Mesendoderm (in vitro differentiated cells): ENCODE measurements at regions not wholly inside any gene's neighbourhood (a gene's known extent, or its start where the extent isn't known, plus 50 kb on each side); places are given as distances from the start of the nearest gene placed in this dataset.

Experiments used
- DNase-seq: peaks from one replicate; pipeline ENCODE4 v3.0.0; 2013
- H2AK5ac ChIP-seq: 2 replicates; pipeline ENCODE4 v1.6.1; 2013; ENCODE audit warnings: low read length, inconsistent platforms
- H2BK120ac ChIP-seq: 2 replicates; pipeline ENCODE4 v1.6.1; 2013; ENCODE audit warnings: low read depth, mild to moderate bottlenecking, low read length, moderate library complexity, mixed read lengths
- H2BK15ac ChIP-seq: replicated peaks from 2 replicates; pipeline ENCODE4 v1.6.1; 2013; ENCODE audit warnings: low read depth, mild to moderate bottlenecking, moderate library complexity
- H2BK5ac ChIP-seq: 2 replicates; pipeline ENCODE4 v1.6.1; 2013; ENCODE audit warnings: low read length, inconsistent platforms
- H3K18ac ChIP-seq: 2 replicates; pipeline ENCODE4 v1.6.1; 2013; ENCODE audit warnings: mild to moderate bottlenecking, low read length, mixed read lengths
- H3K23ac ChIP-seq: one replicate; pipeline ENCODE4 v1.6.1; 2013; ENCODE audit warnings: low read length
- H3K27ac ChIP-seq: 2 replicates; pipeline ENCODE4 v1.5.1; 2013; ENCODE audit warnings: low read depth, mild to moderate bottlenecking, inconsistent platforms, low read length, moderate library complexity
- H3K27me3 ChIP-seq: 2 replicates; pipeline ENCODE4 v1.6.1; 2013; ENCODE audit warnings: low read length, control low read depth, mild to moderate bottlenecking, inconsistent platforms; ENCODE audit not compliant: insufficient read depth, poor library complexity
- H3K36me3 ChIP-seq: 2 replicates; pipeline ENCODE4 v1.6.1; 2013; ENCODE audit warnings: low read length, inconsistent platforms; ENCODE audit not compliant: control insufficient read depth, insufficient read depth
- H3K4ac ChIP-seq: one replicate; pipeline ENCODE4 v1.6.1; 2013; ENCODE audit warnings: low read depth, mild to moderate bottlenecking, low read length, moderate library complexity
- H3K4me1 ChIP-seq: 2 replicates; pipeline ENCODE4 v1.6.1; 2013; ENCODE audit warnings: low read depth, low read length, inconsistent platforms; ENCODE audit not compliant: control insufficient read depth
- H3K4me2 ChIP-seq: 2 replicates; pipeline ENCODE4 v1.6.1; 2013; ENCODE audit warnings: low read length
- H3K4me3 ChIP-seq: 2 replicates; pipeline ENCODE4 v1.5.1; 2013; ENCODE audit warnings: mild to moderate bottlenecking, low read length
- H3K56ac ChIP-seq: one replicate; pipeline ENCODE4 v1.6.1; 2013; ENCODE audit warnings: low read length
- H3K79me1 ChIP-seq: 2 replicates; pipeline ENCODE4 v1.6.1; 2013; ENCODE audit warnings: low read length, inconsistent platforms
- H3K79me2 ChIP-seq: 2 replicates; pipeline ENCODE4 v1.6.1; 2013; ENCODE audit warnings: mild to moderate bottlenecking, low read length; ENCODE audit not compliant: control insufficient read depth, insufficient read depth
- H3K9ac ChIP-seq: 2 replicates; pipeline ENCODE4 v1.6.1; 2013; ENCODE audit warnings: low read length, inconsistent platforms
- H4K5ac ChIP-seq: one replicate; pipeline ENCODE4 v1.6.1; 2013; ENCODE audit warnings: low read length
- H4K8ac ChIP-seq: one replicate; pipeline ENCODE4 v1.6.1; 2013; ENCODE audit warnings: low read depth, mild to moderate bottlenecking, control low read depth, low read length, moderate library complexity
- whole genome bisulfite sequencing: extraction: QIAGEN DNeasy Blood & Tissue Kit; methylation state at CpG from one replicate; pipeline ENCODE4 v1.1.7; 2013; ENCODE audit warnings: low lambda C conversion rate, missing lambda C conversion rate; ENCODE audit not compliant: insufficient coverage; ENCODE audit errors: extremely low coverage; 5-methylcytosine and 5-hydroxymethylcytosine counted together

DNA sequence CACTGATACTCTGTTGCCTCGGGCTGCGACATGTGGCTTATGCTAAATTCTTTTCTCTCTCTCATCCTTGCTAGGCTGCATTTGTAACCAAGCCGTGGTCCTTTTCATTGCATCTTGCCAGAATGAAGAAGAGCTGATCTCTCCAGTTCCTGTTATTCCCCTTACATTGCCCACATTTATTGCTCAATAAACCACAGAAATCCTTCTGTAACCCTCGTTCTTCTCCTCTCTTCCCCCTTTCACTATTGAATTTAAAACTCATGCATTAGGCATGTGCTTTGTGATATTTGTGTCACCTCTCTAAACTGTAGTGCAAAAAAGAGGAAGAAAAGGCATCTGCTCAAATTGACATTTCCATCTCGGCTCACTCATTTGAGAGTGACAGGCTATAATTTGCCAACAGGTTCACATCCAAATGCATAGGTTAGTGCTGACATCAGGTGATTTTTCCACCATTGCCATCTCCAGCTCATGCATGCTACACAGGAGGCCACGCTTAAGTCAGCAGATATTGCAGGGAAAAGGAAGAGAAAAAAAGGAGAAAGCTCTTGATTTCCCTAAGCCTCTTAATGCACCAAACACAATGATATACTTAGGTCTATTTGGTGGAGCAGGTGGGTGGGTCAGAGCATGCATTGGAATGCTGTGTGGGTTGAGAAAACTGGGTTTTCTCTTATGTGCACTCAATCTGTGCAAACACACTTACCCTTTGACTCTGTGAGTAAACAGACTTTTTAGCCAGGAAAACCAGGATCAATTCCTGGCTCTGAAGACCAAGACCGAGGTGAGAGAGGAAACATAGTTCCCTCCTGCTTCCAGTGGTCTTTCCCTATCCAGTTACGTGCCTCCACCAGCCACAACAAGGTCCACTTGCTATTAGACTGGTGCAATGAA lies 642.7 kb downstream of the HS3ST4 start:
- Histone ChIP-seq H3K56ac (no peak overlapping the region), H4K8ac (no peak overlapping the region), H2AK5ac (no peak overlapping the region), H3K36me3 (no peaks in the 10 kb centered on the region), H3K4me1 (no peaks in the 10 kb centered on the region), H3K4ac (no peak overlapping the region), H3K27ac (no peak overlapping the region), H3K79me1 (no peaks in the 10 kb centered on the region), H3K18ac (no peak overlapping the region), H3K79me2 (no peaks in the 10 kb centered on the region), H3K9ac (no peak overlapping the region), H2BK15ac (no peak overlapping the region), H3K4me3 (no peak overlapping the region), H4K5ac (no peak overlapping the region), H2BK5ac (no peak overlapping the region), H3K23ac (no peak overlapping the region), H3K27me3 (no peaks in the 10 kb centered on the region), H2BK120ac (no peak overlapping the region), H3K4me2 (no peak overlapping the region)
- no CpG with 5 or more reads among the region's 8 CpGs for WGBS
- no peak for DNase-seq

DNA sequence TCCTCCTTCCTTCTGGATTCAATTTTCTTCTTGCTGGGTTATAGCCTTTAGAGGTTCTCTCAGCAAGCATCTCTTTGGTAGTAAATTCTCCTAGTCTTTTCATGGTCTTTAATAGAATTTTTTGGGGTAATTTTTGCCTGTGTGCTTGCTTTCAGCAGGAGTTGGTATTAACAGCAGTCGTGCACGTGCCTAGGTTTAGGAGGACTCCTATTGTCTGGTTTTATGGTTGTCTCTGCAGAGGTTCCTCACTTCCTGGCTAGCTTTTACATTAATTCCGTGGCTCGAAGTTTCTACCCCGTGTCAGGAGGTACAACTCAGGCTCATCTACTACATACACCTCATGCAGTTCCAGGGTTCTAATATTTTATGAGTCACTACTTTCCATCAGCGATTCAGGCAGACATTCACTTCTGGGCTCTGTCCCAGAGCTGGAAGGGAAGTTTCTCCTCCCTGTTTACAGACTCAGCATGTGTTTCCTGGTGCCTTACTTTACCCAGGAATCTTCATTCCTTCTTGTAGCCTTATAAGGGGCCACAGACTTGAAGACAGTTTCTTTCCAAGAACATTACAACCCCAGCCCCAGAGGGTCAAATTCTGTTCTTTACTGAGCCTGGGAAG lies 643.6 kb downstream of the HS3ST4 start:
- H3K79me1 ChIP-seq: no peaks in the 10 kb centered on the region
- WGBS: no CpG with 5 or more reads among the region's 6 CpGs
- H3K27ac ChIP-seq: no peak overlapping the region
- no peak overlapping the region for H3K4ac ChIP-seq
- no peaks in the 10 kb centered on the region for H3K79me2 ChIP-seq
- H3K4me2 ChIP-seq: no peak overlapping the region
- H3K18ac ChIP-seq: no peak overlapping the region
- H4K8ac ChIP-seq: no peak overlapping the region
- H4K5ac ChIP-seq: no peak overlapping the region
- H2BK5ac ChIP-seq: no peak overlapping the region
- H3K4me3 ChIP-seq: no peak overlapping the region
- no peak for DNase-seq
- H2AK5ac ChIP-seq: no peak overlapping the region
- no peaks in the 10 kb centered on the region for H3K27me3 ChIP-seq
- H3K9ac ChIP-seq: no peak overlapping the region
- H3K23ac ChIP-seq: no peak overlapping the region
- no peaks in the 10 kb centered on the region for H3K4me1 ChIP-seq
- H3K56ac ChIP-seq: no peak overlapping the region
- no peak overlapping the region for H2BK15ac ChIP-seq
- H2BK120ac ChIP-seq: no peak overlapping the region
- no peaks in the 10 kb centered on the region for H3K36me3 ChIP-seq

DNA sequence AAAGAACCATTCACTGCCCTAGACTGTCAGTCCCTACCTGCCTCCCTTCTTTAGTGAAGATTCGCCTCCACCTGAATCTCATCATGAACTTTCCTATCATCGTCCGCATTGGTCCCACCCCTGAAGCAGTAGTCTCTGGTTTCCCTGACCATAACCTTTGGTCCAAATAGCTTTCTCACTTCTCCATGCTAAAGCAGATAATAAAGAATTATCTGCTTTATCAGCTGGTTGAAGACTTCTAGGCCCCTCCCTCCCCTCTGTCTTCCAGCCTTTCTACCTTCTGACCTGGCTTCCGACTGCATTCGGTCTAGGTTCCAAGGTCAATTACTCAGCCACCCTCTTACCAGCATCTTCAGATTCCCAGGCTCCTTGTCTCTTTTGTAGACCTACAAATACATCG lies 650.9 kb downstream of the HS3ST4 start:
- Histone ChIP-seq H2BK120ac (no peak overlapping the region), H4K8ac (no peak overlapping the region), H3K23ac (no peak overlapping the region), H3K4ac (no peak overlapping the region), H3K27me3 (no peaks in the 10 kb centered on the region), H3K27ac (no peak overlapping the region), H4K5ac (no peak overlapping the region), H3K4me2 (no peak overlapping the region), H3K79me2 (no peaks in the 10 kb centered on the region), H2AK5ac (no peak overlapping the region), H3K36me3 (no peaks in the 10 kb centered on the region), H3K4me3 (no peak overlapping the region), H3K56ac (no peak overlapping the region), H3K4me1 (no peaks in the 10 kb centered on the region), H3K18ac (no peak overlapping the region), H3K9ac (no peak overlapping the region), H2BK5ac (no peak overlapping the region), H3K79me1 (no peaks in the 10 kb centered on the region), H2BK15ac (no peak overlapping the region)
- WGBS: no CpG with 5 or more reads among the region's 6 CpGs
- DNase-seq: no peak

DNA sequence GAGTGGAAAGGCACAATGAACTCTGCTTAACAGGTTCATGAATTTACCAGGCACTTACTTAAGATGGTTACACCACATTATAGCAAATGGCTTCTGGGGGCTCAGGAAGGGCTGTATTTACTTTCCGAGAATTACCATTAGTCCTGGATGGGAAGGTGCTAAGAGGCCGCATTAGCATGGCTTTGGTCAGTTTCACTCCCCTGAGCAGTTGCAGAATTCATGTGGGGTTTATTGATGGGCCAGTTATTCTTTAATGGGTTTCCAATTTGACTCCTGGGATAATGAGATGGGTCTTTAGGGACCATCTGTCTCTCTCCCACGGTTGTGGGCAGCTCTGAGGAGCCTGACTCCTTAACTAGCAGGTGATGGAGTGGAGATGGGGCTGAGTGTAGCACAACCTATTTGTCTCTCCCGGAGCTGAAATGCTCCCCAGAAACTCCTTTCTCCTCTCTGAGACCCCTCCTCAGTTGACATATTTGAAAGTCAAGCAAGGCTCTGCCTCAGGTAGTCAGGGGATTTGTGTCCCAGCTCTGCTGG lies 652.5 kb downstream of the HS3ST4 start:
- no peak overlapping the region for H2BK5ac ChIP-seq
- no CpG with 5 or more reads among the region's 4 CpGs for WGBS
- H3K18ac ChIP-seq: no peak overlapping the region
- no peak overlapping the region for H3K4me3 ChIP-seq
- H2BK15ac ChIP-seq: no peak overlapping the region
- H3K56ac ChIP-seq: no peak overlapping the region
- no peaks in the 10 kb centered on the region for H3K79me2 ChIP-seq
- H3K23ac ChIP-seq: no peak overlapping the region
- no peak overlapping the region for H4K8ac ChIP-seq
- no peak overlapping the region for H4K5ac ChIP-seq
- no peaks in the 10 kb centered on the region for H3K27me3 ChIP-seq
- no peaks in the 10 kb centered on the region for H3K36me3 ChIP-seq
- no peak overlapping the region for H3K4me2 ChIP-seq
- no peak overlapping the region for H3K27ac ChIP-seq
- no peaks in the 10 kb centered on the region for H3K79me1 ChIP-seq
- H3K9ac ChIP-seq: no peak overlapping the region
- no peak overlapping the region for H2BK120ac ChIP-seq
- H3K4me1 ChIP-seq: no peaks in the 10 kb centered on the region
- no peak for DNase-seq
- H2AK5ac ChIP-seq: no peak overlapping the region
- H3K4ac ChIP-seq: no peak overlapping the region

DNA sequence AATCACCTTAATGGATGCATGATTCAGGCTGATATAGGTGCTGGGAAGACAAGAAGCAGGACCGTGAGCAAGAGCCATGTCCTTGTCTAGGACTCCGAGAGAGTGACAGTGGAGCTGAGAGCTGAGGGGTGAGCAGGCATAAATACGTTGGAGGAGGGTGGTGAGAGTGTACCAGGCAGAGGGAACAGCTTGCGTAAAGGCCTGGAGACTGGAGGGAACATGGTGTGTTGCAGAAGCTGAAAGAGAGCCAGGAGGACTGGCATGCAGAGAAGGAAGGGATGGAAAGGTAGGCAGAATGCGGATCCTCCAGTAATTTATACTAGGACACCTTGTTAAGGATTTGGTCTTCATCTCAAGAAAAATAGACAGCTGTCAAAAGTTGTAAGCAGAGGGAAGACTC lies 653.2 kb downstream of the HS3ST4 start:
- no CpG with 5 or more reads among the region's 5 CpGs for WGBS
- no peaks in the 10 kb centered on the region for H3K79me1 ChIP-seq
- H3K23ac ChIP-seq: no peak overlapping the region
- no peak overlapping the region for H3K27ac ChIP-seq
- no peak overlapping the region for H2BK120ac ChIP-seq
- no peak overlapping the region for H3K4me3 ChIP-seq
- no peak overlapping the region for H3K56ac ChIP-seq
- H2AK5ac ChIP-seq: no peak overlapping the region
- H3K36me3 ChIP-seq: no peaks in the 10 kb centered on the region
- H3K4ac ChIP-seq: no peak overlapping the region
- H3K4me1 ChIP-seq: no peaks in the 10 kb centered on the region
- H4K8ac ChIP-seq: no peak overlapping the region
- no peak overlapping the region for H4K5ac ChIP-seq
- DNase-seq: no peak
- H3K27me3 ChIP-seq: no peaks in the 10 kb centered on the region
- no peaks in the 10 kb centered on the region for H3K79me2 ChIP-seq
- no peak overlapping the region for H3K9ac ChIP-seq
- H3K18ac ChIP-seq: no peak overlapping the region
- no peak overlapping the region for H3K4me2 ChIP-seq
- H2BK5ac ChIP-seq: no peak overlapping the region
- no peak overlapping the region for H2BK15ac ChIP-seq
